H1 (cell line): ENCODE measurements at regions not wholly inside any gene's neighbourhood (a gene's known extent, or its start where the extent isn't known, plus 50 kb on each side); places are given as distances from the start of the nearest gene placed in this dataset.

Experiments
- CTCF ChIA-PET: fragments of 300-600 bp; sonication (Branson Sonifier 250); formaldehyde crosslinking; loops from one replicate; lab custom pipeline; 2021; ENCODE audit not compliant: partially characterized antibody; lab: Charles Lee
- POLR2A ChIA-PET: fragments of 300-600 bp; sonication (Branson Sonifier 250); formaldehyde crosslinking; loops from one replicate; lab custom pipeline; 2021; ENCODE audit warnings: inconsistent platforms; ENCODE audit not compliant: partially characterized antibody; lab: Charles Lee
- DNase-seq, 2 experiments: peaks; one replicate each; pipeline versions ENCODE4 v3.0.0 to v3.0.0-alpha.2; 2010 to 2022; ENCODE audit warnings: low spot score in 2 of 2, low read depth in 1 of 2, mixed read lengths in 1 of 2
- FAIRE-seq: peaks from 2 replicates; lab custom pipeline; 2011; peaks lifted over from hg19 to GRCh38; lab: Jason Lieb, UNC
- H2AFZ ChIP-seq: 2 replicates; pipeline ENCODE4 v1.8.1; 2012; ENCODE audit warnings: low read length, inconsistent platforms
- H2AK5ac ChIP-seq: 2 replicates; pipeline ENCODE4 v1.6.1; 2013; ENCODE audit warnings: low read depth, low read length
- H2BK120ac ChIP-seq: replicated peaks from 2 replicates; pipeline ENCODE3; 2013; ENCODE audit warnings: low read depth, low read length, inconsistent platforms
- H2BK12ac ChIP-seq: 2 replicates; pipeline ENCODE4 v1.6.1; 2013; ENCODE audit warnings: low read depth, low read length
- H2BK15ac ChIP-seq: 2 replicates; pipeline ENCODE4 v1.6.1; 2013; ENCODE audit warnings: low read length
- H2BK20ac ChIP-seq: 2 replicates; pipeline ENCODE4 v1.6.1; 2013; ENCODE audit warnings: low read length
- H2BK5ac ChIP-seq: 2 replicates; pipeline ENCODE4 v1.6.1; 2013; ENCODE audit warnings: low read depth, low read length
- H3K14ac ChIP-seq: 2 replicates; pipeline ENCODE4 v1.6.1; 2013; ENCODE audit warnings: inconsistent platforms; ENCODE audit not compliant: insufficient read length
- H3K18ac ChIP-seq: 2 replicates; pipeline ENCODE4 v1.6.1; 2013; ENCODE audit warnings: low read length; ENCODE audit errors: extremely low read depth
- H3K23ac ChIP-seq: 2 replicates; pipeline ENCODE4 v1.6.1; 2013; ENCODE audit warnings: inconsistent platforms; ENCODE audit not compliant: insufficient read length
- H3K23me2 ChIP-seq: 2 replicates; pipeline ENCODE4 v1.6.1; 2013; ENCODE audit warnings: low read depth, low read length
- H3K27ac ChIP-seq: 2 replicates; pipeline ENCODE4 v1.6.1; 2011; ENCODE audit warnings: low read depth, low read length, inconsistent platforms
- H3K27me3 ChIP-seq, 4 experiments: replicated peaks in 1 of 4; 1 replicate in 1 of 4; 2 replicates in 3 of 4; pipeline versions ENCODE4 v1.6.1 to v1.8.1; 2011 to 2013; ENCODE audit warnings: low read length in 3 of 4, mild to moderate bottlenecking in 3 of 4, inconsistent platforms in 2 of 4, mixed read lengths in 2 of 4, moderate library complexity in 1 of 4; ENCODE audit not compliant: control insufficient read depth in 3 of 4, insufficient read depth in 3 of 4; ENCODE audit errors: extremely low read depth in 1 of 4
- H3K36me3 ChIP-seq, 4 experiments: 2 replicates each; pipeline versions ENCODE4 v1.6.1 to v1.8.1; 2011 to 2013; ENCODE audit warnings: mild to moderate bottlenecking in 4 of 4, low read length in 3 of 4, moderate library complexity in 2 of 4, control low read depth in 1 of 4, inconsistent platforms in 1 of 4; ENCODE audit not compliant: insufficient read depth in 4 of 4, control insufficient read depth in 2 of 4
- H3K4ac ChIP-seq: replicated peaks from 2 replicates; pipeline ENCODE3; 2013; ENCODE audit warnings: low read length, low read depth, mixed read lengths, inconsistent platforms; ENCODE audit not compliant: insufficient read length
- H3K4me1 ChIP-seq, 4 experiments: replicated peaks in 1 of 4; 1 replicate in 1 of 4; 2 replicates in 3 of 4; pipeline versions ENCODE4 v1.6.1 to v1.8.1; 2011 to 2013; ENCODE audit warnings: low read length in 3 of 4, inconsistent platforms in 2 of 4, mixed read lengths in 1 of 4; ENCODE audit not compliant: insufficient read depth in 4 of 4, control insufficient read depth in 3 of 4
- H3K4me2 ChIP-seq, 2 experiments: 2 replicates each; pipeline versions ENCODE4 v1.6.1 to v1.8.1; 2011 to 2013; ENCODE audit warnings: low read depth in 2 of 2, low read length in 2 of 2, control low read depth in 1 of 2, inconsistent platforms in 1 of 2, mild to moderate bottlenecking in 1 of 2; ENCODE audit not compliant: insufficient read depth in 1 of 2
- H3K4me3 ChIP-seq, 4 experiments: fragments of 200-600, 300-600 bp in 1 of 4; sonication (generic), shearing (Covaris generic), sonication (Bioruptor Twin) in 1 of 4; 2 replicates each; pipeline versions ENCODE4 v1.5.1 to v1.8.1; 2011 to 2016; ENCODE audit warnings: low read length in 4 of 4, low read depth in 3 of 4, control low read depth in 2 of 4, inconsistent platforms in 2 of 4, mild to moderate bottlenecking in 2 of 4, mixed read lengths in 1 of 4, moderate library complexity in 1 of 4; ENCODE audit not compliant: insufficient read depth in 2 of 4; ENCODE audit errors: extremely low read depth in 1 of 4
- H3K56ac ChIP-seq: replicated peaks from 2 replicates; pipeline ENCODE3; 2013; ENCODE audit warnings: low read depth, mild to moderate bottlenecking, mixed read lengths, low read length, inconsistent platforms; ENCODE audit not compliant: insufficient read length
- H3K79me1 ChIP-seq: 2 replicates; pipeline ENCODE4 v1.6.1; 2013; ENCODE audit warnings: low read depth, low read length, control low read depth
- H3K79me2 ChIP-seq, 2 experiments: 2 replicates each; pipeline versions ENCODE4 v1.6.1 to v1.8.1; 2012 to 2013; ENCODE audit warnings: low read length in 2 of 2, mild to moderate bottlenecking in 2 of 2, inconsistent platforms in 1 of 2; ENCODE audit not compliant: insufficient read depth in 2 of 2, control insufficient read depth in 1 of 2
- H3K9ac ChIP-seq, 4 experiments: replicated peaks in 1 of 4; 1 replicate in 1 of 4; 2 replicates in 3 of 4; pipeline versions ENCODE4 v1.6.1 to v1.8.1; 2011 to 2013; ENCODE audit warnings: low read depth in 3 of 4, low read length in 3 of 4, control low read depth in 2 of 4, mild to moderate bottlenecking in 2 of 4, moderate library complexity in 2 of 4, inconsistent platforms in 1 of 4; ENCODE audit errors: extremely low read depth in 1 of 4
- H3K9me3 ChIP-seq, 2 experiments: 2 replicates each; pipeline versions ENCODE4 v1.6.1 to v1.8.1; 2012 to 2013; ENCODE audit warnings: mild to moderate bottlenecking in 2 of 2, moderate library complexity in 2 of 2, control low read depth in 1 of 2, inconsistent platforms in 1 of 2, low read depth in 1 of 2, low read length in 1 of 2, mixed read lengths in 1 of 2; ENCODE audit not compliant: insufficient read depth in 2 of 2
- H4K20me1 ChIP-seq, 2 experiments: replicated peaks in 1 of 2; 2 replicates each; pipeline versions ENCODE3 to v1.8.1; 2011 to 2013; ENCODE audit warnings: inconsistent platforms in 2 of 2, low read length in 2 of 2, mild to moderate bottlenecking in 1 of 2; ENCODE audit not compliant: insufficient read depth in 2 of 2, control insufficient read depth in 1 of 2
- H4K5ac ChIP-seq: 2 replicates; pipeline ENCODE4 v1.6.1; 2013; ENCODE audit warnings: low read length, low read depth, mixed read lengths, inconsistent platforms; ENCODE audit not compliant: insufficient read length
- H4K8ac ChIP-seq: 2 replicates; pipeline ENCODE4 v1.8.0; 2013; ENCODE audit warnings: mild to moderate bottlenecking, moderate library complexity, low read length, inconsistent platforms; ENCODE audit not compliant: insufficient read depth; ENCODE audit errors: extremely low read depth
- H4K91ac ChIP-seq: replicated peaks from 2 replicates; pipeline ENCODE3; 2013; ENCODE audit warnings: low read length, mixed read lengths, inconsistent platforms; ENCODE audit not compliant: insufficient read length
- CEBPB ChIP-seq: IDR thresholded peaks from 2 replicates; pipeline ENCODE4 v1.6.1; 2012; ENCODE audit warnings: low read depth, low read length
- CREB1 ChIP-seq: IDR thresholded peaks from 2 replicates; pipeline ENCODE4 v1.6.1; 2012; ENCODE audit warnings: inconsistent platforms
- PHF8 ChIP-seq: fragments of 200-600 bp; sonication (generic); conservative IDR thresholded peaks from 2 replicates; pipeline ENCODE4 v1.7.1; 2012; ENCODE audit warnings: low read depth, mild to moderate bottlenecking, inconsistent platforms, low read length, moderate library complexity
- SIRT6 ChIP-seq: IDR thresholded peaks from one replicate; pipeline ENCODE4 v1.7.1; 2012; ENCODE audit warnings: low read length, inconsistent platforms
- WGBS, 2 experiments: shearing (Covaris generic) in 1 of 2; methylation state at CpG; one replicate each; pipeline versions ENCODE4 v1.1.6 to v1.1.7; 2013 to 2015; ENCODE audit warnings: low lambda C conversion rate in 2 of 2, mixed read lengths in 2 of 2, inconsistent platforms in 1 of 2, low coverage in 1 of 2, missing lambda C conversion rate in 1 of 2; ENCODE audit not compliant: insufficient replicate concordance in 2 of 2, insufficient coverage in 1 of 2, insufficient read length in 1 of 2; ENCODE audit errors: extremely low coverage in 1 of 2, missing lambda C conversion rate in 1 of 2; 5-methylcytosine and 5-hydroxymethylcytosine counted together
- TF ChIP-seq, protein P1 (sequence below), 3 experiments: IDR thresholded peaks; 1 replicate in 2 of 3; 2 replicates in 1 of 3; pipeline versions ENCODE4 v1.5.1 to v1.6.1; 2011; ENCODE audit warnings: low read length in 3 of 3, mild to moderate bottlenecking in 3 of 3, inconsistent platforms in 2 of 3, low read depth in 1 of 3, moderate library complexity in 1 of 3; ENCODE audit not compliant: insufficient read depth in 1 of 3; ENCODE audit errors: control extremely low read depth in 1 of 3
- TF ChIP-seq, protein P2 (sequence below): IDR thresholded peaks from 2 replicates; pipeline ENCODE4 v1.6.1; 2012; ENCODE audit warnings: inconsistent platforms

DNA sequence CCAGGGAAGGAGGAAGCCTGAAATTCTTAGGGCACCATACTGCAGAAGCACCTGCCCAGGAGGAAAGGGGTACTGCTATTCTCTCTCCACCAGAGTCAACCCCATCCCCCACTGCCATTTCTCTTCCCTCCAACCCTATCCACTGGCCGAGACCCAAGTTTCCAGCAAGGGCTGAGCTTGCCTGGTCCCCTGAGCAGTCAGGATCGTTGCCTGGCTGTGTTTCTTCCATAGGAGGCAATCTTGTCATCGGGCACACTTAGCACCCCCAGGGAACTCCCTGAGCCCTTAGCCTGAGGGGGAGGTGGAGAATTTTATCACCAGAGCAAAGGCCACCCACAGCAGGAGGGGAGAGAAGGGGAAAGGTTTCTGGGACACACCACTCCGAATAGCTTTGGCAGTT, 115.8 kb upstream of the NECTIN1 start:
- H2BK12ac ChIP-seq, result no peak overlapping the region
- H2BK5ac ChIP-seq, result no peak overlapping the region
- no peak overlapping the region for H3K4ac ChIP-seq
- no peak overlapping the region for H3K18ac ChIP-seq
- H4K5ac ChIP-seq, result no peak overlapping the region
- no peak overlapping the region for H3K27ac ChIP-seq
- H4K8ac ChIP-seq, result no peak overlapping the region
- no peak overlapping the region for H2BK15ac ChIP-seq
- H4K91ac ChIP-seq, result no peak overlapping the region
- peaks cover 0 to 2% of the 10 kb centered on the region in 2 experiments; a peak in 1 of 4 replicates for H3K9me3 ChIP-seq
- no peak for DNase-seq
- no peak overlapping the region for H3K56ac ChIP-seq
- no peak overlapping the region for H2BK20ac ChIP-seq
- no peaks in the 10 kb centered on the region; the same call in 1 of the 2 replicates for H3K23me2 ChIP-seq
- FAIRE-seq, result no peak
- TF ChIP-seq, protein P1, sequence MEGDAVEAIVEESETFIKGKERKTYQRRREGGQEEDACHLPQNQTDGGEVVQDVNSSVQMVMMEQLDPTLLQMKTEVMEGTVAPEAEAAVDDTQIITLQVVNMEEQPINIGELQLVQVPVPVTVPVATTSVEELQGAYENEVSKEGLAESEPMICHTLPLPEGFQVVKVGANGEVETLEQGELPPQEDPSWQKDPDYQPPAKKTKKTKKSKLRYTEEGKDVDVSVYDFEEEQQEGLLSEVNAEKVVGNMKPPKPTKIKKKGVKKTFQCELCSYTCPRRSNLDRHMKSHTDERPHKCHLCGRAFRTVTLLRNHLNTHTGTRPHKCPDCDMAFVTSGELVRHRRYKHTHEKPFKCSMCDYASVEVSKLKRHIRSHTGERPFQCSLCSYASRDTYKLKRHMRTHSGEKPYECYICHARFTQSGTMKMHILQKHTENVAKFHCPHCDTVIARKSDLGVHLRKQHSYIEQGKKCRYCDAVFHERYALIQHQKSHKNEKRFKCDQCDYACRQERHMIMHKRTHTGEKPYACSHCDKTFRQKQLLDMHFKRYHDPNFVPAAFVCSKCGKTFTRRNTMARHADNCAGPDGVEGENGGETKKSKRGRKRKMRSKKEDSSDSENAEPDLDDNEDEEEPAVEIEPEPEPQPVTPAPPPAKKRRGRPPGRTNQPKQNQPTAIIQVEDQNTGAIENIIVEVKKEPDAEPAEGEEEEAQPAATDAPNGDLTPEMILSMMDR (IDR thresholded peaks at IDR 0.05; ENCODE audit: control extremely low read depth in 1 of 3, insufficient read depth in 1 of 3, low read depth in 1 of 3, low read length in 3 of 3), result no peak
- TF ChIP-seq PHF8 (no peak), SIRT6 (no peak), CEBPB (no peak), CREB1 (no peak)
- TF ChIP-seq, protein P2, sequence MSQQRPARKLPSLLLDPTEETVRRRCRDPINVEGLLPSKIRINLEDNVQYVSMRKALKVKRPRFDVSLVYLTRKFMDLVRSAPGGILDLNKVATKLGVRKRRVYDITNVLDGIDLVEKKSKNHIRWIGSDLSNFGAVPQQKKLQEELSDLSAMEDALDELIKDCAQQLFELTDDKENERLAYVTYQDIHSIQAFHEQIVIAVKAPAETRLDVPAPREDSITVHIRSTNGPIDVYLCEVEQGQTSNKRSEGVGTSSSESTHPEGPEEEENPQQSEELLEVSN, result no peak
- no peaks in the 10 kb centered on the region for H4K20me1 ChIP-seq
- POLR2A ChIA-PET, result interaction anchor here (1.2 kb wide), 1 partner anchor 12 kb away, joined by 3 read pairs; no protein-coding TSS in a partner anchor
- no peak overlapping the region for H2BK120ac ChIP-seq
- 73% methylated on average over 3 of the region's 4 CpGs; no CpG with 5 or more reads in 1 of the 2 experiments for WGBS, 2 experiments
- H3K27me3 ChIP-seq, result no peaks in the 10 kb centered on the region; a peak in 1 of 7 replicates
- H3K36me3 ChIP-seq, result no peaks in the 10 kb centered on the region
- H3K9ac ChIP-seq, result no peak overlapping the region
- H3K23ac ChIP-seq, result no peak overlapping the region
- no peak overlapping the region for H3K4me2 ChIP-seq
- H2AFZ ChIP-seq, result no peak overlapping the region
- no peaks in the 10 kb centered on the region for H3K79me2 ChIP-seq
- CTCF ChIA-PET, result interaction anchor here (0.7 to 1.5 kb wide), 3 partner anchors 11 to 281 kb away, joined by 3 read pairs; no protein-coding TSS in a partner anchor
- peaks cover 0 to 3% (median 0%) of the 10 kb centered on the region in 4 experiments; a peak in 2 of 7 replicates for H3K4me1 ChIP-seq
- no peak overlapping the region for H2AK5ac ChIP-seq
- H3K4me3 ChIP-seq, result no peak overlapping the region
- H3K79me1 ChIP-seq, result no peaks in the 10 kb centered on the region
- H3K14ac ChIP-seq, result no peak overlapping the region
